HG02885 (cell line): ENCODE measurements at regions not wholly inside any gene's neighbourhood (a gene's known extent, or its start where the extent isn't known, plus 50 kb on each side); places are given as distances from the start of the nearest gene placed in this dataset.

Experiments
- ATAC-seq: cut with Tn5 transposase; IDR thresholded peaks from one replicate; pipeline ENCODE4 v1.9.1; 2021; ENCODE audit warnings: mild to moderate bottlenecking; ENCODE audit not compliant: unreplicated experiment, poor library complexity

- no peak for ATAC-seq
Measured at GRCh38 chr12:124491310-124491709, 76.1 kb downstream of the NCOR2 start.

GRCh38 chr12:124490584-124491305, 76.7 kb downstream of the NCOR2 start:
- no peak for ATAC-seq

- ATAC-seq = no peak
Measured at GRCh38 chr12:124489915-124490583, 77.4 kb downstream of the NCOR2 start.

GRCh38 chr12:124489220-124489619, 78.2 kb downstream of the NCOR2 start:
- no peak for ATAC-seq

GRCh38 chr12:124488520-124488919, 78.9 kb downstream of the NCOR2 start:
- no peak for ATAC-seq

- no peak for ATAC-seq
Measured at GRCh38 chr12:124487834-124488165, 79.6 kb downstream of the NCOR2 start.

GRCh38 chr12:124487066-124487833, 80.2 kb downstream of the NCOR2 start:
- no peak for ATAC-seq

- ATAC-seq = no peak
Measured at GRCh38 chr12:124486346-124486963, 81.0 kb downstream of the NCOR2 start.

- no peak for ATAC-seq
Measured at GRCh38 chr12:124485371-124485770, 82.0 kb downstream of the NCOR2 start.

GRCh38 chr12:124484526-124484953, 82.9 kb downstream of the NCOR2 start:
- ATAC-seq = no peak

- ATAC-seq = no peak
Measured at GRCh38 chr12:124484067-124484466, 83.3 kb downstream of the NCOR2 start.

GRCh38 chr12:124482901-124483799, 84.3 kb downstream of the NCOR2 start:
- no peak for ATAC-seq

- ATAC-seq = no peak
Measured at GRCh38 chr12:124482567-124482893, 84.9 kb downstream of the NCOR2 start.

- no peak for ATAC-seq
Measured at GRCh38 chr12:124481772-124482566, 85.4 kb downstream of the NCOR2 start.

- ATAC-seq = no peak
Measured at GRCh38 chr12:124481257-124481750, 86.1 kb downstream of the NCOR2 start.

GRCh38 chr12:124480469-124481256, 86.7 kb downstream of the NCOR2 start:
- ATAC-seq = peak; percentile 78

- no peak for ATAC-seq
Measured at GRCh38 chr12:124479680-124480468, 87.5 kb downstream of the NCOR2 start.
